Type B pancreatic cell (in vitro differentiated cells): ENCODE measurements at regions not wholly inside any gene's neighbourhood (a gene's known extent, or its start where the extent isn't known, plus 50 kb on each side); places are given as distances from the start of the nearest gene placed in this dataset.
"Not testable (repeated sequence)": the region's sequence is repeated elsewhere in the genome, so short reads cannot be mapped to it uniquely, and the experiment has no call there.

Experiments
- DNase-seq: peaks from one replicate; pipeline ENCODE4 v3.0.0; 2021; ENCODE audit warnings: mixed read lengths; ENCODE audit not compliant: unreplicated experiment; ENCODE audit errors: extremely low spot score
- H3K27ac Mint-ChIP-seq: 2 replicates; pipeline ENCODE4 v1.8.0; 2021; ENCODE audit warnings: mild to moderate bottlenecking, mixed read lengths
- H3K27me3 Mint-ChIP-seq: 2 replicates; pipeline ENCODE4 v1.8.0; 2021; ENCODE audit warnings: mixed read lengths
- H3K36me3 Mint-ChIP-seq: 2 replicates; pipeline ENCODE4 v1.8.0; 2021; ENCODE audit warnings: mixed read lengths
- H3K4me1 Mint-ChIP-seq: one replicate; pipeline ENCODE4 v1.8.0; 2021; ENCODE audit warnings: mixed read lengths; ENCODE audit not compliant: unreplicated experiment
- H3K4me3 Mint-ChIP-seq: 2 replicates; pipeline ENCODE4 v1.8.0; 2021; ENCODE audit warnings: mild to moderate bottlenecking, mixed read lengths
- H3K9me3 Mint-ChIP-seq: 2 replicates; pipeline ENCODE4 v1.8.0; 2021; ENCODE audit warnings: mixed read lengths
- TF ChIP-seq, protein P1 (sequence below): fragments of 200-600 bp; sonication (generic); conservative IDR thresholded peaks from 2 replicates; pipeline ENCODE4 v1.5.0; 2021; ENCODE audit warnings: antibody characterized with exemption, mild to moderate bottlenecking

DNA sequence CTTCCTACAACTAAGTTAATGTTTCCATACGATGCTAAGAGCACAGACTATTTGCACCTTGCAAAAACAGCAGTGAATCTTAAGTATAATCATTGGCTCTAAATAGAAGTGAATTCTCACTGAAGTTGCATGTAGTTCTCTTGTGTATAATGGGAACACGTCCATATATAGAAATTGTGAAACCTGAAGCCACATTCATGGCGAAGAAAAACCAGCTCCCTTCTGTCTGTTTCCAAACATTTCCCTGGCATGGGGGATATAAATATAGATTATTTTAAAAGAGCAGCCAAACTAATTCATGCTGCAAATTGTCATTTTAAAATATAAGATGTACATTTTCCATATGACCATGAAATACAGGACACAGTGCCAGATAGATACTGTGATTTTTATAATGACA, 71.1 kb downstream of the TRAM1L1 start:
- Mint-ChIP-seq H3K9me3 (no peaks in the 10 kb centered on the region), H3K36me3 (no peaks in the 10 kb centered on the region), H3K4me1 (no peaks in the 10 kb centered on the region), H3K27me3 (no peaks in the 10 kb centered on the region), H3K27ac (no peak overlapping the region), H3K4me3 (no peak overlapping the region)
- DNase-seq, result no peak
- TF ChIP-seq, protein P1, sequence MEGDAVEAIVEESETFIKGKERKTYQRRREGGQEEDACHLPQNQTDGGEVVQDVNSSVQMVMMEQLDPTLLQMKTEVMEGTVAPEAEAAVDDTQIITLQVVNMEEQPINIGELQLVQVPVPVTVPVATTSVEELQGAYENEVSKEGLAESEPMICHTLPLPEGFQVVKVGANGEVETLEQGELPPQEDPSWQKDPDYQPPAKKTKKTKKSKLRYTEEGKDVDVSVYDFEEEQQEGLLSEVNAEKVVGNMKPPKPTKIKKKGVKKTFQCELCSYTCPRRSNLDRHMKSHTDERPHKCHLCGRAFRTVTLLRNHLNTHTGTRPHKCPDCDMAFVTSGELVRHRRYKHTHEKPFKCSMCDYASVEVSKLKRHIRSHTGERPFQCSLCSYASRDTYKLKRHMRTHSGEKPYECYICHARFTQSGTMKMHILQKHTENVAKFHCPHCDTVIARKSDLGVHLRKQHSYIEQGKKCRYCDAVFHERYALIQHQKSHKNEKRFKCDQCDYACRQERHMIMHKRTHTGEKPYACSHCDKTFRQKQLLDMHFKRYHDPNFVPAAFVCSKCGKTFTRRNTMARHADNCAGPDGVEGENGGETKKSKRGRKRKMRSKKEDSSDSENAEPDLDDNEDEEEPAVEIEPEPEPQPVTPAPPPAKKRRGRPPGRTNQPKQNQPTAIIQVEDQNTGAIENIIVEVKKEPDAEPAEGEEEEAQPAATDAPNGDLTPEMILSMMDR, result no peak

DNA sequence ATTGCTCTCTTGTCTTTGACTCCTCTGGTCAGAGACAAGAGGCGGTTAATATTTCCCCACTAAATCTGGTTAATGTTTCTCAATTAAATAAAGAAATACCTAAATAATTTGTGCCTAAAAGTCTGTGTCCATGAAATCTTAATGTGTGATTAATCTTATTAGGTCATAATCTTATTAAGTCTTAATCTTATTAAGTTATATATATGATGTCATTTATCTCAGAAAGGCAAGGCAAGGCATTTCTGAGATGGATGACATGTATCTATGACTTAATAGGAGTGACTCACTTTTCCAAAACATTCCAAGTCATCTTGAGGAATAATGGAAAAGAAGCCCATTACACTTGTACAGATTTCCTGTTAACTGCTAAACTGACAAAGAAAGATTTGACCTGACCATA, 74.7 kb downstream of the TRAM1L1 start:
- no peak for DNase-seq
- Mint-ChIP-seq H3K27me3 (no peaks in the 10 kb centered on the region), H3K36me3 (no peaks in the 10 kb centered on the region), H3K27ac (no peak overlapping the region), H3K9me3 (no peaks in the 10 kb centered on the region), H3K4me1 (no peaks in the 10 kb centered on the region), H3K4me3 (no peak overlapping the region)
- TF ChIP-seq, protein P1, result no peak

DNA sequence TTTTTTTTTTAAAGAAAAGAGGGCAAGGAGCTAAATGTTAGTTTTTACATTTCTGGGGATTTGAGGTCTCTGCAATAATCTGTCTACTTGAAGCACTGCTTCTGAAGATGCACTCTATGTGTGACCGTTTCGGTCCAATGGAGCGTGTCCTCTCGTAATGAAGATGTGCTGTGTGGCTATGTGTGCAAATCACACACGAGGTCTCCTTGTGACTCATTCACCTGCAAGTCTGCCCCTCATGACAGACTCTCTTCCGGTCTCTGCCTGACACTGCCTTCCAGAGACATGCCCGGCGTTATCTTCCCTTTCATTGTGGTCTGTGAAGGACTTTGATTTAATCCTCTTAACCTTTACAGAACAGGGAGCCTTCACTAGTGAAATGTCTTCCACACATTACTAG, 84.3 kb downstream of the TRAM1L1 start:
- Mint-ChIP-seq H3K27ac (no peak overlapping the region), H3K9me3 (no peaks in the 10 kb centered on the region), H3K27me3 (no peaks in the 10 kb centered on the region), H3K4me3 (no peak overlapping the region), H3K4me1 (no peaks in the 10 kb centered on the region), H3K36me3 (no peaks in the 10 kb centered on the region)
- TF ChIP-seq, protein P1, result no peak
- no peak for DNase-seq

DNA sequence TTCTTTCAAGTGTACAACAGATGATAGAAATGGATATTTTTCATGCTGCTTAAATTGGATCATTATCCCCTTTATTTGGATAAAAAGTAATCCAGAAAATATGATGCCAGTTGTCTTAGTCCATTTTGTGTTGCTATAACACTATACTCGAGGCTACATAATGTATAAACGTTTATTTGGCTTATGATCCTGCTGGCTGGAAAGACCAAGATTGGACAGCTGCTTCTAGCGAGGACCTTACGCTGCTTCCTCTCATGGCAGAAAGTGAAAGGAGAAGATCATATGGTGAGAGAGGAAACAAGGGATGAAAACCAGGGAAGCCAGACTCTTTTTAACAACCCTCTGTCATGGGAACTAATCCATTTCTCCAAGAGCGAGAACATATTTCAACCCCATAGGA, 102.7 kb downstream of the TRAM1L1 start:
- TF ChIP-seq, protein P1, result no peak
- Mint-ChIP-seq H3K27me3 (no peaks in the 10 kb centered on the region), H3K4me1 (peaks cover 3% of the 10 kb centered on the region), H3K27ac (no peak overlapping the region), H3K36me3 (no peaks in the 10 kb centered on the region), H3K4me3 (no peak overlapping the region), H3K9me3 (peaks cover 3% of the 10 kb centered on the region)
- DNase-seq, result no peak

DNA sequence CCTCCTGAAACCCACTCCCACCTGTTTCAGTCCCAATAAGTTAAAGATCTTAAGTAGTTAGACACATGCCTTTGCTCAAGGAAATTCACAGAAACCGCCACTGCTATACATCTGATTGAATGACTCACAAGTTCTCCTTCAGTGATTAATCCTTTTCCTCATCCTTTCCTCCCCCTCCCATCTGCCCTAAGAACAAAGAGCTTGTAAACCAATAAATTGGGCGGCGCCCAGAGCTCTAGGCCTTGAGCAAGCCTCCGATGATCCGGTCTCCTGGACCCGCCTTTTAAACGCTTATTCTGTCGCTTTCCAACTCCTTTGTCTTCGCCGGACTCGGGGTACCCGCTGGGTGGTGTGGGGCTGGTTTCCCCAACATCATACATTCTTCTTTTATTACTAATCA, 104.9 kb downstream of the TRAM1L1 start:
- not testable (repeated sequence) for H3K4me1 Mint-ChIP-seq, DNase-seq, H3K27me3 Mint-ChIP-seq, H3K9me3 Mint-ChIP-seq, H3K36me3 Mint-ChIP-seq
- Mint-ChIP-seq H3K4me3 (peak overlapping the region; percentile 69), H3K27ac (peak overlapping the region; percentile 80)

DNA sequence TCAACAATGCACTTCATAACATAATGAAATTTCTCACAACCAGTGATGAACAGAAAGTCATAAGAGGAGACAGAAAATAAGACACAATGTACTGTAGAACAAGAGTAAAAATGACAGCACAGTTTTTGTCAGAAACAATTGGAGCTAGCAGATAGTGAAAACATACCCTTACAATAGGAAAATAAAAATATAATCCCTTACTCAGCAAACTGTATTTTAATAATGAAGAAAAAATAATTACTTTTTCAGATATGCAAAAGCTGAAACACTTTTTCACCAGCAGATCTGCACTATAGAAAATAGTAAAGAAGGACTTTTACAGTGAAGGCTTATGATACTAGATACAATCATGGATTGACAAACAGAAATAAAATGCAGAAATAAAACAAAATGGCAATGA, 126.3 kb downstream of the TRAM1L1 start:
- peaks cover 4% of the 10 kb centered on the region for H3K9me3 Mint-ChIP-seq
- DNase-seq, result no peak
- H3K4me3 Mint-ChIP-seq, result no peak overlapping the region
- no peaks in the 10 kb centered on the region for H3K27me3 Mint-ChIP-seq
- no peaks in the 10 kb centered on the region for H3K36me3 Mint-ChIP-seq
- no peaks in the 10 kb centered on the region for H3K4me1 Mint-ChIP-seq
- TF ChIP-seq, protein P1, result no peak
- H3K27ac Mint-ChIP-seq, result no peak overlapping the region
